ENCODE measurements at regions not wholly inside any gene's neighbourhood (a gene's known extent, or its start where the extent isn't known, plus 50 kb on each side); places are given as distances from the start of the nearest gene placed in this dataset.

DNA sequence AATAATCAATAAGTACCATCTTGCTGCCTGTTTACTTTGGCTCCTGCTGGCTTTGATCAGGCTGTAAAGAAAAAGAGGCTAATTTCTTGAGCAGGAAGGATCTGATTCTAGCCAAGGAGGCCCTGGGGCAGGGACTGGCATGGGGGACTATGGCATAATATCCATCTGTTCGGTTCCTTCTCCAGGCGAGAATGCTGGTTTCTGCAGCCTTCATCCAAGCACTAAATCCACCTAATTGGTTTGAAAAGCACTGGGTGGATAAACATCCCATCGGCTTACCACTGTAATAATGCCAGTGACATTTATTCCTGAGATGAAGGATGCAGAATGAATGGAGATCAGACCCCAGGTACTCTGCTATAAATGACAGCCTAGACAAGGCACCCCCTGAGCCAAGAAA lies 180.0 kb upstream of the ASIC2 start:
- DNase-seq (ENCODE audit: low spot score in 2 of 2), result no peak
- H3K27me3 ChIP-seq (ENCODE audit: low read depth), result no peaks in the 10 kb centered on the region

DNA sequence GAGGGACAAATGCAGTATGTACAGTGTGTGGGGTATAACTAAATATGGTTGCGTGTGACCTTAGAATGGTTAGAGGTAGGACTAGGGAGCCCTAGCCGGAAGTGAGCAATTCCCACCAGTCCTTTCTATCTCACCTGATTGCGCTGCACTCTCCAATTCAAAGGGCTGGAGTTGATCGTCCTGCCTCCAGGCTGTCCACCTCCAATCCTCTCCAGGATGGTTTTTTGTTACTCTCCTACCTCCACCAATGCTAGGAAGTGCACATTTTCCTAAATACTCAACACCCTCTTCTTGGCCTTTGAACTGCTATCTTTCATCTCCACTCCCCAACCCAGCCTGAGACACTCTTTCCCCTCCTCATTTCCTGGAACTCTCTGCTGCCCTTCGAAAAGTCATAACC lies 181.7 kb upstream of the ASIC2 start:
- no peaks in the 10 kb centered on the region for H3K4me1 ChIP-seq
- no peak for DNase-seq (ENCODE audit: low spot score in 2 of 2)
- no peaks in the 10 kb centered on the region for H3K9me3 ChIP-seq
- no peak overlapping the region for H3K4me3 ChIP-seq
- H3K36me3 ChIP-seq (replicated peaks), result no peaks in the 10 kb centered on the region
- in situ Hi-C loops (cut with MboI; ENCODE audit: low sequenced_read_pairs), result no loop called here
- no peaks in the 10 kb centered on the region for H3K27me3 ChIP-seq (ENCODE audit: low read depth)

More for the DNA sequence above, 180.0 kb upstream of the ASIC2 start:
- Histone ChIP-seq H3K4me1 (no peaks in the 10 kb centered on the region), H3K9me3 (no peaks in the 10 kb centered on the region), H3K4me3 (no peak overlapping the region), H3K36me3 (replicated peaks) (no peaks in the 10 kb centered on the region)
- in situ Hi-C loops (cut with MboI; ENCODE audit: low sequenced_read_pairs), result no loop called here

DNA sequence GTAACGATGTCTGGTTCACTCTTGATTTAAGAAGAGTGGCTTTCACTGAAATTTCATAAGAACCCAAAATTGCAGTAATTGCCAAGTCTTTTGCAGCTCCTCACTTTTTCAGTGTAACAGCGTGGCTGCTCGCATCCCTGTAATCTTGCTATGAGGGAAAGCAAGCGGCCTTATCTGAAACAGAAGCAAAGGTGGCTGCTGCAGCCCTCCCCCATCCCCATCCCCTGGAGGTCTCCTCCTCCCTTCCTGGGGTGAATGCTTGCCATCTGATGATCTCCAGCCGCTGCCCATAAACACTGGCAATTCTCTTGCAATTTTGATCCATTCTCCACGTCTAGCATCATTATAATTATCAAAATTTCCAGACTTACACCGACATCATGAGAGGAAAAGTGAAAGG lies 182.5 kb upstream of the ASIC2 start:
- H3K27me3 ChIP-seq (ENCODE audit: low read depth), result no peaks in the 10 kb centered on the region
- H3K9me3 ChIP-seq, result no peaks in the 10 kb centered on the region
- DNase-seq (ENCODE audit: low spot score in 2 of 2), result no peak
- no peak overlapping the region for H3K4me3 ChIP-seq
- no peaks in the 10 kb centered on the region for H3K36me3 ChIP-seq (replicated peaks)
- H3K4me1 ChIP-seq, result no peaks in the 10 kb centered on the region
- in situ Hi-C loops (cut with MboI; ENCODE audit: low sequenced_read_pairs), result no loop called here

- Histone ChIP-seq H3K27me3 (ENCODE audit: low read depth) (no peaks in the 10 kb centered on the region), H3K9me3 (no peaks in the 10 kb centered on the region), H3K4me1 (no peaks in the 10 kb centered on the region), H3K36me3 (replicated peaks) (no peaks in the 10 kb centered on the region), H3K4me3 (no peak overlapping the region)
- in situ Hi-C loops (cut with MboI; ENCODE audit: low sequenced_read_pairs), result no loop called here
- DNase-seq (ENCODE audit: low spot score in 2 of 2), result no peak
These were observed 188.6 kb upstream of the ASIC2 start for GRCh38 chr17:33481652-33482051.

DNA sequence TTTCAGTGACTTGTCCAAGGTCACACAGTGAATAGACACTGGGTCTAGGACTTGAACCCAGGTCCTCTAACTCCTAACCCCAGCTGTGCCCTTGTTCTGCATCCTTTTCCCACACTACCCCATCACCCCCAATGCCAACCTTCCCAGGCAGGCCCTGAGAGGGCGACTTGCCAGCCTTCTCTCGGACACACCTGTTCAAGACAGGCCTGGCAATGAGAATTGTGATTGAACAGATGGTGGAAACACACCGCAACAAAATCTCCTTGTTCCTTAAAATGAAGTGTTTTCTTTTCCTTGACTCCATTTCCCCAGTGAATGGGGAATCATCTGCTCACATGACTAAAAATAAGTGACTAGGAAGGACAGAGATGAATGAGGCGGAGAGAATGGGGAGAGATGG lies 189.5 kb upstream of the ASIC2 start:
- H3K4me3 ChIP-seq, result no peak overlapping the region
- in situ Hi-C loops (cut with MboI; ENCODE audit: low sequenced_read_pairs), result no loop called here

DNA sequence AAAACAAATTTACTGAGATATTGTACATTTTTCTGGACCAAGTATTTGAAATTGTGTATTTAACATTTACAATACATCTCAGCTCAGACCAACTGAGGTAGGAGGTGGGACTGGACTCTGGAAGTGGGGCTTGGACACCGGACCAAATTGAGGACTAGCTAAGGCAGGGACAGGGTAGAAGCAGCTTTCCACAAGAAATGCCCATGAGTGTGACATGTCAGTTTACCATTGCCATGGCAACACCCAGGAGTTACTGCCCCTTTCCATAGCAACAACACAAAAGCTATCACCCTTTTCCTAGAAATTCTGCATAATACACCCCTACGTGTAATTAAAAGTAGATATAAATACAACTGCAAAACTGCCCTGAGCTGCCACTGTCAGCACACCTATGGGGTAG lies 191.5 kb upstream of the ASIC2 start:
- Histone ChIP-seq H3K36me3 (replicated peaks) (no peaks in the 10 kb centered on the region), H3K4me1 (no peaks in the 10 kb centered on the region), H3K9me3 (no peaks in the 10 kb centered on the region), H3K4me3 (no peak overlapping the region), H3K27me3 (ENCODE audit: low read depth) (no peaks in the 10 kb centered on the region)
- in situ Hi-C loops (cut with MboI; ENCODE audit: low sequenced_read_pairs), result no loop called here
- DNase-seq (ENCODE audit: low spot score in 2 of 2), result no peak

More for the DNA sequence above, 189.5 kb upstream of the ASIC2 start:
- Histone ChIP-seq H3K9me3 (no peaks in the 10 kb centered on the region), H3K36me3 (replicated peaks) (no peaks in the 10 kb centered on the region), H3K4me1 (no peaks in the 10 kb centered on the region), H3K27me3 (ENCODE audit: low read depth) (no peaks in the 10 kb centered on the region)
- no peak for DNase-seq (ENCODE audit: low spot score in 2 of 2)

GRCh38 chr17:33486135-33486885 lies 193.2 kb upstream of the ASIC2 start:
- in situ Hi-C loops (cut with MboI; ENCODE audit: low sequenced_read_pairs), result no loop called here
- no peaks in the 10 kb centered on the region for H3K36me3 ChIP-seq (replicated peaks)
- no peaks in the 10 kb centered on the region for H3K4me1 ChIP-seq
- no peak overlapping the region for H3K4me3 ChIP-seq
- H3K9me3 ChIP-seq, result no peaks in the 10 kb centered on the region
- DNase-seq (ENCODE audit: low spot score in 2 of 2), result no peak
- H3K27me3 ChIP-seq (ENCODE audit: low read depth), result no peaks in the 10 kb centered on the region

DNA sequence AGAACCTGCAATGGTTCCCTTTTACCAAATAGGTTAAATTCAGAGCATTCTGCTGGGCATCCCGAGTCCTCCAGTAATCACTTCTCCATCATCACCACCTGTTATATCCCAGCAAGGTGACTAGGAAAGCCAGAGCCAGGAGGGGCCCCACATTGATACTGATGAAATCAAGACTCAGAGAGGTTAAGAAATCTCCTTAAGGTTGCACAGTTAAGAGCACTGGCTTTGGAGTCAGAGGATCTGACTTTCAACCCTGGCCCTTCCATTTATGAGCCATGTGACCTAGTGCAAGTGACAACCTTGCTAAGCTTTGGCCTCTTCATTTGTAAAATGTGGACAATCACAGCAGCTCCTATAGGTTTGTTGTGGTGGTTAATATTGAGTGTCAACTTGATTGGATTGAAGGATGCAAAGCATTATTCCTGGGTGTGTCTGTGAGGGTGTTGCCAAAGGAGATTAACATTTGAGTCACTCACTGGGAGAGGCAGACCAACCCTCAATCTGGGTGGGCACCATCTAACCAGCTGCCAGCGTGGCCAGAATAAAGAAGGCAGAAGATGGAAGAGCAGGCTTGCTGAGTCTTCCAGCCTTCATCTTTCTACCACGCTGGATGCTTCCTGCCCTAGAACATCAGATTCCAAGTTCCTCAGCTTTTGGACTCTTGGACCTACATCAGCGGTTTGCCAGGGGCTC lies 194.2 kb upstream of the ASIC2 start:
- Histone ChIP-seq H3K36me3 (replicated peaks) (no peaks in the 10 kb centered on the region), H3K4me1 (no peaks in the 10 kb centered on the region), H3K27me3 (ENCODE audit: low read depth) (no peaks in the 10 kb centered on the region), H3K4me3 (no peak overlapping the region), H3K9me3 (no peaks in the 10 kb centered on the region)
- no peak for DNase-seq (ENCODE audit: low spot score in 2 of 2)
- in situ Hi-C loops (cut with MboI; ENCODE audit: low sequenced_read_pairs), result no loop called here

DNA sequence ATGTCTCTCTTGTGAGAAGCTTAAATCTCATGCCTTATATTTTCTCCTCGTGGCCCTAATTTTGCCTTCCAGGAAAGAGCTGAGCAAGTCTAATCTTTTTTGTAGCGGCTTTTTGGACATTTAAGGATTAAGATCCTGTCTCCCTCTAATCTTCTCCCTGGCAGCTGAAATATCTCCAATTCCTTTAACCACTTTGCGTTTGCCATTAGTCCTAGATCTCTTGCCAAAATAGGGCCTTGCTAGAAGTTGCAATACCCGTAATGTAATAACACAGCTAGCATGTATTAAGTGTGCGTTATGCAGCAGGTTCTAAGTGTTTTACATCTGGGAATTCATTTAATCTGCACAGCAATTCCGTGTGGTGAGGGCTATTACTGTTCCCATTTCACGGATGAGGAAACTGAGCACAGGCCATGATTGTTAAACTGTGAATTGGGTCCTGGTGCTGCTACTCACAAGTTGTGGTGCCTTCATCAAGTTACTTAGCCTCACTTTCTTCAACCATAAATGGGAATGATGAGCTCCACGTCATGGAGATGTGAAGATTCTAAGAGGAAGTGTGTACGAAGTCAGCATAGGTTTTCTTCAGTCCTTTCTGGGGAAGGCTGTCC lies 198.9 kb upstream of the ASIC2 start:
- Histone ChIP-seq H3K27me3 (ENCODE audit: low read depth) (no peaks in the 10 kb centered on the region), H3K4me3 (no peak overlapping the region), H3K36me3 (replicated peaks) (no peaks in the 10 kb centered on the region), H3K4me1 (no peaks in the 10 kb centered on the region), H3K9me3 (no peaks in the 10 kb centered on the region)
- in situ Hi-C loops (cut with MboI; ENCODE audit: low sequenced_read_pairs), result no loop called here
- no peak for DNase-seq (ENCODE audit: low spot score in 2 of 2)

- Histone ChIP-seq H3K4me1 (no peaks in the 10 kb centered on the region), H3K27me3 (ENCODE audit: low read depth) (no peaks in the 10 kb centered on the region), H3K4me3 (no peak overlapping the region), H3K9me3 (no peaks in the 10 kb centered on the region), H3K36me3 (replicated peaks) (no peaks in the 10 kb centered on the region)
- DNase-seq (ENCODE audit: low spot score in 2 of 2), result no peak
- in situ Hi-C loops (cut with MboI; ENCODE audit: low sequenced_read_pairs), result no loop called here
These were observed 199.7 kb upstream of the ASIC2 start for GRCh38 chr17:33492731-33493265.

GRCh38 chr17:33493566-33493965 lies 200.5 kb upstream of the ASIC2 start:
- no peaks in the 10 kb centered on the region for H3K4me1 ChIP-seq
- H3K36me3 ChIP-seq (replicated peaks), result no peaks in the 10 kb centered on the region
- DNase-seq (ENCODE audit: low spot score in 2 of 2), result no peak
- H3K9me3 ChIP-seq, result no peaks in the 10 kb centered on the region
- no peak overlapping the region for H3K4me3 ChIP-seq
- H3K27me3 ChIP-seq (ENCODE audit: low read depth), result no peaks in the 10 kb centered on the region
- in situ Hi-C loops (cut with MboI; ENCODE audit: low sequenced_read_pairs), result no loop called here

GRCh38 chr17:33494151-33494550 lies 201.1 kb upstream of the ASIC2 start:
- Histone ChIP-seq H3K4me3 (no peak overlapping the region), H3K36me3 (replicated peaks) (no peaks in the 10 kb centered on the region), H3K4me1 (no peaks in the 10 kb centered on the region), H3K9me3 (no peaks in the 10 kb centered on the region), H3K27me3 (ENCODE audit: low read depth) (no peaks in the 10 kb centered on the region)
- no peak for DNase-seq (ENCODE audit: low spot score in 2 of 2)
- in situ Hi-C loops (cut with MboI; ENCODE audit: low sequenced_read_pairs), result no loop called here

DNA sequence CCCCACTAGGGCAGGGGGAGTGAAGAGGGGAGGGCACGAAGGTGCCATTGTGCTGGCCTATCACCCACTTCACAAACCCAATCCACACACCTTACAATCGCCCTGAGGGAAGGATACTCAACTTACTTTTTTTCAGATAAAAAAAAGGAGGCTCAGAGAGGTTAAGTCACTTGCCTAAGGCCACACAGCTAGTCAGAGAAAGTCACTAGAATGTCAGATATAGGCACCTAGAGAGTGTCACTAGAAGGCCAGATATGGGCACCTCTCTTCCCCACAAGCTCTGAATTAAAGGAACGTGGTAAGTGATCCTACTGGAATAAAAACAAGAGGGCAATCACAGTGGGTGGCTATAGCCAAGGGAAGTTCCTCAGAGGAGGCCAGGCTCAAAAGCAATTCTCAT lies 204.5 kb upstream of the ASIC2 start:
- no peak for DNase-seq (ENCODE audit: low spot score in 2 of 2)
- Histone ChIP-seq H3K4me3 (no peak overlapping the region), H3K36me3 (replicated peaks) (no peaks in the 10 kb centered on the region), H3K4me1 (no peaks in the 10 kb centered on the region), H3K9me3 (no peaks in the 10 kb centered on the region), H3K27me3 (ENCODE audit: low read depth) (no peaks in the 10 kb centered on the region)
- in situ Hi-C loops (cut with MboI; ENCODE audit: low sequenced_read_pairs), result no loop called here

GRCh38 chr17:33498069-33498468 lies 205.0 kb upstream of the ASIC2 start:
- Histone ChIP-seq H3K4me1 (no peaks in the 10 kb centered on the region), H3K4me3 (no peak overlapping the region), H3K36me3 (replicated peaks) (no peaks in the 10 kb centered on the region), H3K27me3 (ENCODE audit: low read depth) (no peaks in the 10 kb centered on the region), H3K9me3 (no peaks in the 10 kb centered on the region)
- no peak for DNase-seq (ENCODE audit: low spot score in 2 of 2)
- in situ Hi-C loops (cut with MboI; ENCODE audit: low sequenced_read_pairs), result no loop called here

Data from HAP-1 (cell line).